HG03135 (cell line): ENCODE measurements at regions not wholly inside any gene's neighbourhood (a gene's known extent, or its start where the extent isn't known, plus 50 kb on each side); places are given as distances from the start of the nearest gene placed in this dataset.

Experiments used
- ATAC-seq: cut with Tn5 transposase; IDR thresholded peaks from one replicate; pipeline ENCODE4 v1.9.1; 2021; ENCODE audit warnings: mild to moderate bottlenecking, moderate library complexity; ENCODE audit not compliant: unreplicated experiment

GRCh38 chr1:58993403-58993802 lies 209.6 kb upstream of the JUN start:
- no peak for ATAC-seq

GRCh38 chr1:58994664-58995063 lies 210.8 kb upstream of the JUN start:
- no peak for ATAC-seq

- ATAC-seq, result peak; percentile 81
Observed at GRCh38 chr1:58996341-58997059, 212.7 kb upstream of the JUN start.

GRCh38 chr1:58997060-58997411 lies 213.2 kb upstream of the JUN start:
- ATAC-seq, result peak; percentile 64

GRCh38 chr1:58997637-58998036 lies 213.8 kb upstream of the JUN start:
- ATAC-seq, result no peak

- no peak for ATAC-seq
Observed at GRCh38 chr1:58999676-59000075, 215.8 kb upstream of the JUN start.

- no peak for ATAC-seq
Observed at GRCh38 chr1:59004755-59005154, 220.9 kb upstream of the JUN start.

- ATAC-seq, result peak; percentile 50
Observed at GRCh38 chr1:59005491-59006288, 221.8 kb upstream of the JUN start.

GRCh38 chr1:59006289-59006658 lies 222.4 kb upstream of the JUN start:
- no peak for ATAC-seq

- no peak for ATAC-seq
Observed at GRCh38 chr1:59006932-59007331, 223.1 kb upstream of the JUN start.

- no peak for ATAC-seq
Observed at GRCh38 chr1:59007429-59007819, 223.6 kb upstream of the JUN start.

- peak; percentile 38 for ATAC-seq
Observed at GRCh38 chr1:59007820-59008598, 224.2 kb upstream of the JUN start.

- ATAC-seq, result no peak
Observed at GRCh38 chr1:59008599-59009347, 224.9 kb upstream of the JUN start.

GRCh38 chr1:59011663-59012062 lies 227.8 kb upstream of the JUN start:
- ATAC-seq, result no peak

GRCh38 chr1:59012378-59012777 lies 228.5 kb upstream of the JUN start:
- ATAC-seq, result no peak

GRCh38 chr1:59013276-59013927 lies 229.6 kb upstream of the JUN start:
- no peak for ATAC-seq

- ATAC-seq, result no peak
Observed at GRCh38 chr1:59013928-59014279, 230.1 kb upstream of the JUN start.

- no peak for ATAC-seq
Observed at GRCh38 chr1:59014827-59015226, 231.0 kb upstream of the JUN start.

- no peak for ATAC-seq
Observed at GRCh38 chr1:59015708-59016107, 231.9 kb upstream of the JUN start.

GRCh38 chr1:59016390-59016789 lies 232.5 kb upstream of the JUN start:
- no peak for ATAC-seq
